Gastrocnemius medialis (tissue), 4 donors: ENCODE measurements at regions not wholly inside any gene's neighbourhood (a gene's known extent, or its start where the extent isn't known, plus 50 kb on each side); places are given as distances from the start of the nearest gene placed in this dataset.

ENCODE experiments used
- POLR2A ChIP-seq, 2 donors: fragments of 450-650 bp; IDR thresholded peaks; one replicate each; pipeline ENCODE4 v1.6.1; 2017; ENCODE audit warnings: antibody characterized with exemption in 2 of 2, mild to moderate bottlenecking in 2 of 2, moderate library complexity in 2 of 2
- TF ChIP-seq, protein P1 (sequence below), 5 experiments: fragments of 450-650 bp in 3 of 5; fragments of 200-600 bp in 2 of 5; sonication (generic) in 2 of 5; IDR thresholded peaks in 4 of 5; conservative IDR thresholded peaks in 1 of 5; 1 replicate in 4 of 5; 2 replicates in 1 of 5; pipeline ENCODE4 v1.5.1; 2016 to 2019; ENCODE audit warnings: antibody characterized with exemption in 5 of 5, mild to moderate bottlenecking in 3 of 5, moderate library complexity in 3 of 5

DNA sequence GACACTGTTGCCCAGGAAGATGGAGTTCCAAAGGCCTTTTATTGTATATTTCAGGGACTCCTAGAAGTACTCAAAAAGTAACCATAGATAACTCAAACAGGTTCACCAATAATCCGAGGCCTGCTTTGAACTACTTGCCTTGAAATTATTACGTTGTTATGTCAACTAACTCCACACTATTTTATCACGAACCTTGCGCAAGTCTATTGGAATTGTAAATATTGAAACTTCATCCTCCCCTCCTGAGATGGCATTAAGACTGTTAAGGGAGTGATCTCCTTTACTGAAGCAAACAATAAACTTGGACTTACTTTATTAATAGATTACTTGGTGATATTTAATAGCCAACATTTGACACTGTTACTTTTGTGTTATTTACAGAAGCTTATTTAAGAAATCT, 199.6 kb upstream of the GADL1 start:
- TF ChIP-seq, protein P1, sequence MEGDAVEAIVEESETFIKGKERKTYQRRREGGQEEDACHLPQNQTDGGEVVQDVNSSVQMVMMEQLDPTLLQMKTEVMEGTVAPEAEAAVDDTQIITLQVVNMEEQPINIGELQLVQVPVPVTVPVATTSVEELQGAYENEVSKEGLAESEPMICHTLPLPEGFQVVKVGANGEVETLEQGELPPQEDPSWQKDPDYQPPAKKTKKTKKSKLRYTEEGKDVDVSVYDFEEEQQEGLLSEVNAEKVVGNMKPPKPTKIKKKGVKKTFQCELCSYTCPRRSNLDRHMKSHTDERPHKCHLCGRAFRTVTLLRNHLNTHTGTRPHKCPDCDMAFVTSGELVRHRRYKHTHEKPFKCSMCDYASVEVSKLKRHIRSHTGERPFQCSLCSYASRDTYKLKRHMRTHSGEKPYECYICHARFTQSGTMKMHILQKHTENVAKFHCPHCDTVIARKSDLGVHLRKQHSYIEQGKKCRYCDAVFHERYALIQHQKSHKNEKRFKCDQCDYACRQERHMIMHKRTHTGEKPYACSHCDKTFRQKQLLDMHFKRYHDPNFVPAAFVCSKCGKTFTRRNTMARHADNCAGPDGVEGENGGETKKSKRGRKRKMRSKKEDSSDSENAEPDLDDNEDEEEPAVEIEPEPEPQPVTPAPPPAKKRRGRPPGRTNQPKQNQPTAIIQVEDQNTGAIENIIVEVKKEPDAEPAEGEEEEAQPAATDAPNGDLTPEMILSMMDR (IDR thresholded peaks at IDR 0.05 in 4 of 5, conservative IDR thresholded peaks at IDR 0.05 in 1 of 5): no peak
- TF ChIP-seq POLR2A (IDR thresholded peaks at IDR 0.05): no peak
